Panc1 (cell line): ENCODE measurements at regions not wholly inside any gene's neighbourhood (a gene's known extent, or its start where the extent isn't known, plus 50 kb on each side); places are given as distances from the start of the nearest gene placed in this dataset.

Source experiments
- ATAC-seq: fragments of 200-7000 bp; cut with Tn5 transposase; 2 replicates; pipeline ENCODE4 v1.9.1; 2020; ENCODE audit warnings: mild to moderate bottlenecking, moderate library complexity
- BruUV-seq: library from RNA; stranded (reverse); fragments of 400-500 nt; replicated peaks from 2 replicates; lab custom pipeline; 2021; lab: Mats Ljungman, UMichigan
- CTCF ChIA-PET: fragments of 300-600 bp; sonication (Branson Sonifier 250); formaldehyde crosslinking; loops from one replicate; lab custom pipeline; 2022; ENCODE audit warnings: antibody characterized with exemption; lab: Charles Lee
- POLR2A ChIA-PET: fragments of 300-600 bp; sonication (Branson Sonifier 250); formaldehyde crosslinking; loops from one replicate; lab custom pipeline; 2022; ENCODE audit warnings: antibody characterized with exemption; lab: Charles Lee
- DNase-seq: peaks from one replicate; pipeline ENCODE4 v3.0.0-alpha.2; 2010; ENCODE audit warnings: low read depth, low spot score
- H3K27ac ChIP-seq: 2 replicates; pipeline ENCODE4 v1.5.1; 2011; ENCODE audit warnings: mild to moderate bottlenecking, low read length, inconsistent platforms
- H3K27me3 ChIP-seq: fragments of 200-500 bp; sonication (Bioruptor generic); 2 replicates; pipeline ENCODE4 v1.6.0; 2014; ENCODE audit warnings: low read length, inconsistent platforms; ENCODE audit not compliant: control insufficient read depth, insufficient read depth
- H3K36me3 ChIP-seq: fragments of 200-500 bp; sonication (Bioruptor generic); 2 replicates; pipeline ENCODE4 v1.5.1; 2014; ENCODE audit warnings: inconsistent platforms, mild to moderate bottlenecking, low read length, moderate library complexity; ENCODE audit not compliant: control insufficient read depth, insufficient read depth
- H3K4me1 ChIP-seq: 2 replicates; pipeline ENCODE4 v1.5.1; 2011; ENCODE audit warnings: inconsistent platforms, mild to moderate bottlenecking, low read length, moderate library complexity; ENCODE audit not compliant: control insufficient read depth, insufficient read depth
- H3K4me3 ChIP-seq, 2 experiments: 2 replicates each; pipeline ENCODE4 v1.5.1; 2011 to 2012; ENCODE audit warnings: low read depth in 2 of 2, low read length in 2 of 2, mild to moderate bottlenecking in 2 of 2, inconsistent platforms in 1 of 2, moderate library complexity in 1 of 2
- H3K9me3 ChIP-seq: fragments of 200-500 bp; sonication (Bioruptor generic); 2 replicates; pipeline ENCODE4 v1.5.1; 2014; ENCODE audit warnings: low read depth, mild to moderate bottlenecking, inconsistent platforms, low read length, moderate library complexity; ENCODE audit not compliant: control insufficient read depth, insufficient read depth
- CTCF ChIP-seq: fragments of 450-650 bp; IDR thresholded peaks from 2 replicates; pipeline ENCODE4 v1.5.1; 2017; ENCODE audit warnings: mild to moderate bottlenecking
- POLR2AphosphoS5 ChIP-seq: IDR thresholded peaks from 2 replicates; pipeline ENCODE4 v1.6.1; 2012; ENCODE audit warnings: mild to moderate bottlenecking, low read depth, low read length, moderate library complexity
- REST ChIP-seq, 2 experiments: IDR thresholded peaks; 2 replicates each; pipeline ENCODE4 v1.6.1; 2011 to 2012; ENCODE audit warnings: low read depth in 2 of 2, control low read depth in 1 of 2, low read length in 1 of 2, mild to moderate bottlenecking in 1 of 2, moderate library complexity in 1 of 2; ENCODE audit not compliant: insufficient read depth in 1 of 2
- SIN3A ChIP-seq: IDR thresholded peaks from 2 replicates; pipeline ENCODE4 v1.6.1; 2012; ENCODE audit warnings: low read depth, mild to moderate bottlenecking, low read length, moderate library complexity, borderline replicate concordance; ENCODE audit not compliant: insufficient read depth
- TCF7L2 ChIP-seq: IDR thresholded peaks from 2 replicates; pipeline ENCODE4 v1.6.1; 2011; ENCODE audit warnings: mild to moderate bottlenecking, low read depth, low read length, inconsistent platforms
- in situ Hi-C: cut with HindIII; loops from 2 replicates; pipeline ENCODE4 v1.10.0; 2016; ENCODE audit warnings: low sequenced_read_pairs, low pct_unique_long_range_greater_than_20kb
- intact Hi-C: fragments of 100-400 bp; cut with micrococcal nuclease; formaldehyde crosslinking; loops from one replicate; pipeline ENCODE4 v1.10.0; 2022; ENCODE audit not compliant: unreplicated experiment

- no peak for TF ChIP-seq SIN3A
- no peak for TF ChIP-seq POLR2AphosphoS5
- TF ChIP-seq REST (IDR thresholded peaks at IDR 0.05; ENCODE audit: insufficient read depth in 1 of 2, low read depth in 2 of 2, low read length in 1 of 2): no peak
- TF ChIP-seq CTCF: no peak
- no peak for TF ChIP-seq TCF7L2
- Histone ChIP-seq H3K27ac (0 out of 2 replicates have a peak overlapping the region, but pooled peaks have one; percentile 31), H3K9me3 (peaks cover 4% of the 10 kb centered on the region; the same call in 1 of the 2 replicates), H3K4me3 (no peak overlapping the region), H3K4me1 (peaks cover 8% of the 10 kb centered on the region), H3K27me3 (no peaks in the 10 kb centered on the region), H3K36me3 (no peaks in the 10 kb centered on the region)
- POLR2A ChIA-PET: no interaction called here
- in situ Hi-C loops: no loop called here
- no TSS peak for BruUV-seq
- intact Hi-C loops: no loop called here
- DNase-seq: no peak
- no peak for ATAC-seq
- CTCF ChIA-PET: no interaction called here
Measured at GRCh38 chr5:72605632-72606031, 98.4 kb upstream of the ZNF366 start.

GRCh38 chr5:72604798-72605154 is 97.6 kb upstream of the ZNF366 start:
- ATAC-seq (no peak), DNase-seq (no peak)
- Histone ChIP-seq H3K27me3 (no peaks in the 10 kb centered on the region), H3K9me3 (peaks cover 4% of the 10 kb centered on the region; the same call in 1 of the 2 replicates), H3K36me3 (no peaks in the 10 kb centered on the region), H3K4me1 (peaks cover 16% of the 10 kb centered on the region), H3K27ac (no peak overlapping the region), H3K4me3 (no peak overlapping the region)
- ChIA-PET POLR2A (no interaction called here), CTCF (no interaction called here)
- in situ Hi-C loops: no loop called here
- TF ChIP-seq REST (IDR thresholded peaks at IDR 0.05; ENCODE audit: insufficient read depth in 1 of 2, low read depth in 2 of 2, low read length in 1 of 2): no peak
- no peak for TF ChIP-seq TCF7L2
- TF ChIP-seq CTCF: no peak
- TF ChIP-seq POLR2AphosphoS5: no peak
- TF ChIP-seq SIN3A: no peak
- intact Hi-C loops: no loop called here
- no TSS peak for BruUV-seq
